Fibroblast of the aortic adventitia (primary cell): ENCODE measurements at regions not wholly inside any gene's neighbourhood (a gene's known extent, or its start where the extent isn't known, plus 50 kb on each side); places are given as distances from the start of the nearest gene placed in this dataset.

ENCODE experiments used
- DNase-seq: peaks from one replicate; pipeline ENCODE4 v3.0.0-alpha.2; 2010; ENCODE audit warnings: low read depth
- H3K4me3 ChIP-seq: 2 replicates; pipeline ENCODE4 v1.5.1; 2011; ENCODE audit warnings: low read depth, mild to moderate bottlenecking, control low read depth, low read length, moderate library complexity
- TF ChIP-seq, protein P1 (sequence below): IDR thresholded peaks from 2 replicates; pipeline ENCODE4 v1.5.1; 2011; ENCODE audit warnings: mild to moderate bottlenecking, low read length, control low read depth, inconsistent platforms; ENCODE audit not compliant: insufficient read depth

DNA sequence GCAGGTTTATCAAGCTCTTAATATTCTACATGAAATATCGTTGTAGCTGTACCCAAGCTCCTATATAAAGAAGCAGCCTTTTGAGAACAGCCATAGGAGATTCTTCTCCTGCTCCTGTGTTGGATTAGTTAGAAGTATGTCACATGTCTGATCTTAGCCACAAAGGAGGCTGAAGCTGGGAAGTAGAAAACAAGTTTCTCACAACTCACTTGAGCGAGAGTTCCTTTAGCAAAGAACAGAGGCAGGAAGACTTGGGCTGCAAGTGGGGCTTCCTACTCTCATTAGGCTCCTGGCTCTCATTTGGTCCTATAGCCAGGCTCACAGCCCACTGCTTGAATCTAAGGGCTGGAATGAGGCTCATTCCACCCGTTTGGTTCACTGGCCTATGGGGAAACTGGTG, 281.9 kb downstream of the BTG1 start:
- no peak overlapping the region for H3K4me3 ChIP-seq
- DNase-seq, result no peak
- TF ChIP-seq, protein P1, sequence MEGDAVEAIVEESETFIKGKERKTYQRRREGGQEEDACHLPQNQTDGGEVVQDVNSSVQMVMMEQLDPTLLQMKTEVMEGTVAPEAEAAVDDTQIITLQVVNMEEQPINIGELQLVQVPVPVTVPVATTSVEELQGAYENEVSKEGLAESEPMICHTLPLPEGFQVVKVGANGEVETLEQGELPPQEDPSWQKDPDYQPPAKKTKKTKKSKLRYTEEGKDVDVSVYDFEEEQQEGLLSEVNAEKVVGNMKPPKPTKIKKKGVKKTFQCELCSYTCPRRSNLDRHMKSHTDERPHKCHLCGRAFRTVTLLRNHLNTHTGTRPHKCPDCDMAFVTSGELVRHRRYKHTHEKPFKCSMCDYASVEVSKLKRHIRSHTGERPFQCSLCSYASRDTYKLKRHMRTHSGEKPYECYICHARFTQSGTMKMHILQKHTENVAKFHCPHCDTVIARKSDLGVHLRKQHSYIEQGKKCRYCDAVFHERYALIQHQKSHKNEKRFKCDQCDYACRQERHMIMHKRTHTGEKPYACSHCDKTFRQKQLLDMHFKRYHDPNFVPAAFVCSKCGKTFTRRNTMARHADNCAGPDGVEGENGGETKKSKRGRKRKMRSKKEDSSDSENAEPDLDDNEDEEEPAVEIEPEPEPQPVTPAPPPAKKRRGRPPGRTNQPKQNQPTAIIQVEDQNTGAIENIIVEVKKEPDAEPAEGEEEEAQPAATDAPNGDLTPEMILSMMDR, result no peak

DNA sequence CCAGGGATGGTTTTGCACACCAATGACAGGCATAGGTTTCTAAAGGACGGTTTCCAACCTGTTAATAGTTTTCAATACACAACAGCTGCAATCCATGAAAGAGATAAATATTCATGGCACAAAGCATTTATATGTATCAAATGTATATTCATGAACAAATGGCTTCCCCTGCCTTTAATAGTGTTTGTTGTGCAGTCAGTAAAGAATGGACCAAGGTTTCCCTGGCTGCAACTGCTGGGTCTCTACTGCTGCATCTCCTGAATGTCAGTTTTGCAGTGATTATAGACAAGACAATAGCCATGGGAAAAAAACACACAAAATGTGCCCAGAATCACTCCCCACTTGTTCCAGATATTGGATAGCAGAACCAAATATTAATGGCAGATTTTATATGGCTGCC, 284.1 kb downstream of the BTG1 start:
- H3K4me3 ChIP-seq, result no peak overlapping the region
- TF ChIP-seq, protein P1, result no peak
- DNase-seq, result no peak

DNA sequence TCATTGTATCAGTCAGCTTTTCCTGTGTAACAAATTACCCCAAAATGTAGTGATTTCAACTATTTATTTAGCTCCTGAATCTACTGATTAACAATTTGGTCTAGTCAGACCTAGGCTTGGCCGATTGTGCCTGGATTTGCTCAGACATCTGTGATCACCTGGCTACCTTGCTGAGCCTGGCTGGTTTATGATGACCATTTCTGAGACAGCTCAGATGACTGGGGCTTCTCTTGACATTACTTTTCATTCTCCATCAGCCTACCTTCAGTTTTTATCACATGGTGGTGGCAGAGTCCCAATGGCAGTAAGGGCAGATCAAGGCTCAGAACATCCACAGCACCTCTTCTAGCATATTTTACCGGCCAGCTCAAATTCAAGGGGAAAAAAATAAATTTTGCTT, 286.3 kb downstream of the BTG1 start:
- no peak overlapping the region for H3K4me3 ChIP-seq
- TF ChIP-seq, protein P1, result no peak
- no peak for DNase-seq

DNA sequence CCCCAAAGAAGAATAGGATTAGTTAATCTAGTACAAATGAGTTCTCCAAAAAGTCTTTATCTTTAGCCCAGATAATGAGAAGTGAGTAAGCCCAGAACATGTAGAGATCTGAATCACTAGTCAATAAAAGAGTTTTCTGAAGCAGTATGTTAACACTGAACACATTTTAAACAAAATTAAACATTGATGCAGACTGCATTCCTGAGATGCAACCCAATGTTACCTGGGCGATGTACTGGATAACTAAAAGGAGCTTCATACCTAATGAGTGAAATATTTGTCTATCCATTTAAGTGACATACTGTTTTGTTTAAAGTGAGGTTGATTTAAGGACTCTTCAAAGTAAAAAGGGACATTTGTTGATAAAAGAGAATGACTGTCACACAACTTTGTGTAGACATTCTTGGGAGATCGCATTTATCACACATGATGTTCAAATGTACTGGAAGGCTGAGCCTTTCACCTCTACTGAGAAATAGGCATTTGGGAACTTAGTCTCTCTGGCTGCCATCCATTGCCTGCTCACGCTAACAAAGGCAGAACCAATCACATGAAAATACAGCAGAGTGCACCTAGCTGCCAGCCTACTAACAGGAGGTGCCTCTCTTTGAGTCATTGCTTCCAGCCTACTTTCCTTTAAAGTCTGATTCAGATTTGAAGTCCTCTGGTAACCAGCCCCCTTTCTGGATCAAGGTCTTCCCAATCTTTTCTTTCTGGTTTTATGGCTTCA, 287.7 kb downstream of the BTG1 start:
- TF ChIP-seq, protein P1, result no peak
- no peak for DNase-seq
- H3K4me3 ChIP-seq, result no peak overlapping the region

DNA sequence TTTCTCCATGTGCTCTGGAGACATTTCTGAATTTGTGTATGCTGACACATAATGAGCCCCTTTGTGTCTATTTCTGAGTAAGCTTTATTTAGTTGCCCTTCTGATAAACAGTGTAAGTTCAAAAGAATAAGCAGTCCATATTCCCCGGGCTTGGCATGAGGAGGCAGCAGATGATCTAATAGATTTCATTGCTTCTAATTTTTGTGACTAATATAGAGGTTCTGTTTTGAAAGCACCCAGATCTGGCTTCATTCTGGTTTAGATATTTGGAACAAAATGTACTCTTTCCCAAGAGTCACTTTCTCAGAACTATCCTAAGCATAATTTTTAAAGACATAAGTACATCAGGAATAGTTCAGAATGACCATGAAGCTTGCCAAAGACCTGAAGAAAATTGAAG, 290.9 kb downstream of the BTG1 start:
- no peak overlapping the region for H3K4me3 ChIP-seq
- TF ChIP-seq, protein P1, result no peak
- peak; percentile 35 for DNase-seq

DNA sequence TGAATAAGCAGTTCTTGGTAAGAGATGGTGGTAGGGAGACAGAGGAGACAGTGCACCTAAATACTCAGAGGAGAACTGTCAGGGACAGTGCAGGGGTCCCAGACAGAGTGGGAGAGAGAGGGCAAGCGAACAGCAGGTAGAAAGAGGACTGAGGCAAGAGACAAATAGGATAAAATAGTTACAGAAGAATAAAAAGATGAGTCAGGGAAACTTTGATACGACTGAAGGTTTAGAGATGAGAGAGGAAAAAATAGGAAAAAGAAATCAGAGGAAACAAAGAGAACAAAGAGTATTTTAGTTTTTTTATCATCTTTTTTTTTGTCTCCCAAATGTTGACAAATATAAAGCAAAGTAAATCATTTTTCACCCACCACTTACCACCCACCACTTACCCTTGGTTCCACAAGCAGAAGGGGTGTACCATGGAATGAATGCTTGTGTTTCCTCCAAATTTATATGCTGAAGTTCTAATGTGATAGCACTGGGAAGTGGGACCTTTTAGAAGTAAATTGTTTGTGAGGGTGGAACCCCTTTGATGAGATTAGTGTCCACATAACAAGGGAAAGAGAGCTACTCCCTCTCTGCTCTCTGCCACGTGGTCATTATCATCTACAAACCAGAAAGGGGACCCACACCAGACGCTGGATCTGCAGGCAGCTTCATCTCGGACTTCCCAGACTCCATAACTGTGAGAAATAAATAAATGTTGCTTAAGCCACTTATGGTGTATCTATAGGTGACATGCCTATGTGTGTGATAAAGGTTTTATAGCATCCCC, 292.1 kb downstream of the BTG1 start:
- TF ChIP-seq, protein P1, result no peak
- no peak for DNase-seq
- H3K4me3 ChIP-seq, result no peak overlapping the region

DNA sequence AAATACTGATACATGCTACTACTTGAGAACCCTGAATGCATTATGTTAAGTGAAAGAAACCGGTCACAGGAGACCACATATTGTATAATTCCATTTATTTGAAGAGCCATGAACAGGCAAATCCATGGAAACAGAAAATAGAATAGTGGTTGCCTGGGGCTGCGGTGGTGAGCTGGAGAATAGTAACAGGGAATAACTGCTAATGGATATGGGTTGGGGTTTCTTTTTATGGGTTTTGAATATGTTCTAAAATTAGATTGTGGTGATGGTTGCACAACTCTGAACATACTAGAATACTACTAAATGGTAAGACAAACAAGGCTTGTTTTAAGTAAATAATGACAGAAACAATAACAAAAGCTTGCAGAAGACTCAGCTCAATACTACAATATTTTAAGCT, 293.0 kb downstream of the BTG1 start:
- TF ChIP-seq, protein P1, result no peak

More for the DNA sequence above, 293.0 kb downstream of the BTG1 start:
- H3K4me3 ChIP-seq, result no peak overlapping the region
- no peak for DNase-seq
